ENCODE measurements at regions not wholly inside any gene's neighbourhood (a gene's known extent, or its start where the extent isn't known, plus 50 kb on each side); places are given as distances from the start of the nearest gene placed in this dataset.
"Not testable (repeated sequence)": the region's sequence is repeated elsewhere in the genome, so short reads cannot be mapped to it uniquely, and the experiment has no call there.

GRCh38 chr10:45227042-45227441 is 88.4 kb downstream of the OR13A1 start:
- H2AFZ ChIP-seq (ENCODE audit: low read length): no peak overlapping the region
- H3K4me3 ChIP-seq (ENCODE audit: insufficient read depth, low read length): no peak overlapping the region
- H3K27me3 ChIP-seq (ENCODE audit: insufficient read depth, low read length): peaks cover 2% of the 10 kb centered on the region
- H3K9me3 ChIP-seq (ENCODE audit: low read depth, low read length): no peaks in the 10 kb centered on the region
- DNase-seq (ENCODE audit: insufficient read length, low spot score, missing footprints): no peak
- H4K20me1 ChIP-seq (ENCODE audit: insufficient read depth, low read length): no peaks in the 10 kb centered on the region
- H3K36me3 ChIP-seq (ENCODE audit: insufficient read depth, low read length): no peaks in the 10 kb centered on the region
- no peak overlapping the region for H3K27ac ChIP-seq (ENCODE audit: low read depth, low read length)
- H3K79me2 ChIP-seq (ENCODE audit: insufficient read depth, low read length): no peaks in the 10 kb centered on the region
- H3K4me2 ChIP-seq (ENCODE audit: insufficient read depth, low read length): no peak overlapping the region
- H3K4me1 ChIP-seq (ENCODE audit: insufficient read depth, low read length): no peaks in the 10 kb centered on the region
- TF ChIP-seq CTCF (IDR thresholded peaks at IDR 0.05; ENCODE audit: extremely low read depth, low read depth, low read length): no peak

- H3K4me2 ChIP-seq (ENCODE audit: insufficient read depth, low read length): no peak overlapping the region
- H3K27ac ChIP-seq (ENCODE audit: low read depth, low read length): no peak overlapping the region
- H4K20me1 ChIP-seq (ENCODE audit: insufficient read depth, low read length): no peaks in the 10 kb centered on the region
- no peak overlapping the region for H3K4me3 ChIP-seq (ENCODE audit: insufficient read depth, low read length)
- no peak overlapping the region for H2AFZ ChIP-seq (ENCODE audit: low read length)
- H3K9me3 ChIP-seq (ENCODE audit: low read depth, low read length): no peaks in the 10 kb centered on the region
- no peaks in the 10 kb centered on the region for H3K4me1 ChIP-seq (ENCODE audit: insufficient read depth, low read length)
- DNase-seq (ENCODE audit: insufficient read length, low spot score, missing footprints): no peak
- TF ChIP-seq CTCF (IDR thresholded peaks at IDR 0.05; ENCODE audit: extremely low read depth, low read depth, low read length): no peak
- no peaks in the 10 kb centered on the region for H3K36me3 ChIP-seq (ENCODE audit: insufficient read depth, low read length)
- peaks cover 2% of the 10 kb centered on the region for H3K27me3 ChIP-seq (ENCODE audit: insufficient read depth, low read length)
- no peaks in the 10 kb centered on the region for H3K79me2 ChIP-seq (ENCODE audit: insufficient read depth, low read length)
These were observed 88.0 kb downstream of the OR13A1 start for GRCh38 chr10:45227456-45227855.

DNA sequence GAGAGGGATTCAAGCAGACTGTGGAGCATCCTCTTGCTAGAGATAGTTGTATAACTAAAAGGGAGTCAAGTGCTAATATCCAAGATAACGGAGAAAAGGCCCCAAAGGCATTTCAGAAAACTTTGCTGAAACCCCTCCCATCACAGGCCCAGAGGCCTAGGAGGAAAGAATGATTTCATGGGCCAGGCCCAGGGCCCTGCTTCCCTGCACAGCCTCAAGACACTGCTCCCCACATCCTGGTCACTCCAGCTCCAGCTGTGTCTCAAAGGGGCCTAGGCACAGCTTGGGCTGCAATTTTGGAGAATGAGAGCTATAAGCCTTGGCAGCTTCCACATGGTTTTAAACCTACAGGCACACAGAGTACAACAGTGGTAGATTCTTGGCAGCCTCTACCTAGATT is 85.6 kb downstream of the OR13A1 start:
- H3K79me2 ChIP-seq (ENCODE audit: insufficient read depth, low read length): no peaks in the 10 kb centered on the region
- H3K9me3 ChIP-seq (ENCODE audit: low read depth, low read length): no peaks in the 10 kb centered on the region
- DNase-seq (ENCODE audit: insufficient read length, low spot score, missing footprints): no peak
- peaks cover 2% of the 10 kb centered on the region for H3K27me3 ChIP-seq (ENCODE audit: insufficient read depth, low read length)
- H4K20me1 ChIP-seq (ENCODE audit: insufficient read depth, low read length): no peaks in the 10 kb centered on the region
- H3K4me3 ChIP-seq (ENCODE audit: insufficient read depth, low read length): no peak overlapping the region
- H3K36me3 ChIP-seq (ENCODE audit: insufficient read depth, low read length): no peaks in the 10 kb centered on the region
- H3K4me2 ChIP-seq (ENCODE audit: insufficient read depth, low read length): no peak overlapping the region
- TF ChIP-seq CTCF (IDR thresholded peaks at IDR 0.05; ENCODE audit: extremely low read depth, low read depth, low read length): no peak
- no peak overlapping the region for H3K27ac ChIP-seq (ENCODE audit: low read depth, low read length)
- H3K4me1 ChIP-seq (ENCODE audit: insufficient read depth, low read length): no peaks in the 10 kb centered on the region
- H2AFZ ChIP-seq (ENCODE audit: low read length): no peak overlapping the region

- peak overlapping the region; percentile 76 for H3K4me2 ChIP-seq (ENCODE audit: insufficient read depth, low read length)
- H4K20me1 ChIP-seq (ENCODE audit: insufficient read depth, low read length); H3K79me2 ChIP-seq (ENCODE audit: insufficient read depth, low read length); H3K36me3 ChIP-seq (ENCODE audit: insufficient read depth, low read length); H3K4me1 ChIP-seq (ENCODE audit: insufficient read depth, low read length); H3K27me3 ChIP-seq (ENCODE audit: insufficient read depth, low read length); H3K4me3 ChIP-seq (ENCODE audit: insufficient read depth, low read length); H3K27ac ChIP-seq (ENCODE audit: low read depth, low read length); DNase-seq (ENCODE audit: insufficient read length, low spot score, missing footprints); H2AFZ ChIP-seq (ENCODE audit: low read length); H3K9me3 ChIP-seq (ENCODE audit: low read depth, low read length): not testable (repeated sequence)
- peak; percentile 52 for TF ChIP-seq CTCF (IDR thresholded peaks at IDR 0.05; ENCODE audit: extremely low read depth, low read depth, low read length)
These were observed 80.1 kb downstream of the OR13A1 start for GRCh38 chr10:45235260-45235769.

Data from osteoblast (primary cell).